NCI-H187 treated with DMSO at 0.1 percent for 48 hours (cell line): ENCODE measurements at regions not wholly inside any gene's neighbourhood (a gene's known extent, or its start where the extent isn't known, plus 50 kb on each side); places are given as distances from the start of the nearest gene placed in this dataset.

Experiments used
- DNase-seq: peaks from one replicate; lab custom pipeline; 2025; lab: John Stamatoyannopoulos, UW

DNA sequence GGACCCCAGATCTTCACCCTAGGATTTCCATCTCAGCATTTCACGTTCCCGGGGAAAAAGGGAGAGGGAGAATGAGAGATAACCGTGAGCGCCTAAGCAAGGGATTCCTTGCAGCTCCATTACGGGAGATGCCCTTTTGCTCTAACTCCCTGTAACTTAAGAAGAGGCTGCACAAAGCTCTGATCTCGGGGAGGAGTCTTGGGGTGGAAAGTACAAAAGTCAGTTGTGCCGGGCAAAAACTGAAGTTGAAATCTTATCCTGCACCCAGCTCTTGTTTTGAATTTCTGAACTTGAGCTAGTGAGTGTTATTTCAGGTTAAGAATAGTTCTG, 256.4 kb upstream of the SOX21 start:
- DNase-seq = no peak

DNA sequence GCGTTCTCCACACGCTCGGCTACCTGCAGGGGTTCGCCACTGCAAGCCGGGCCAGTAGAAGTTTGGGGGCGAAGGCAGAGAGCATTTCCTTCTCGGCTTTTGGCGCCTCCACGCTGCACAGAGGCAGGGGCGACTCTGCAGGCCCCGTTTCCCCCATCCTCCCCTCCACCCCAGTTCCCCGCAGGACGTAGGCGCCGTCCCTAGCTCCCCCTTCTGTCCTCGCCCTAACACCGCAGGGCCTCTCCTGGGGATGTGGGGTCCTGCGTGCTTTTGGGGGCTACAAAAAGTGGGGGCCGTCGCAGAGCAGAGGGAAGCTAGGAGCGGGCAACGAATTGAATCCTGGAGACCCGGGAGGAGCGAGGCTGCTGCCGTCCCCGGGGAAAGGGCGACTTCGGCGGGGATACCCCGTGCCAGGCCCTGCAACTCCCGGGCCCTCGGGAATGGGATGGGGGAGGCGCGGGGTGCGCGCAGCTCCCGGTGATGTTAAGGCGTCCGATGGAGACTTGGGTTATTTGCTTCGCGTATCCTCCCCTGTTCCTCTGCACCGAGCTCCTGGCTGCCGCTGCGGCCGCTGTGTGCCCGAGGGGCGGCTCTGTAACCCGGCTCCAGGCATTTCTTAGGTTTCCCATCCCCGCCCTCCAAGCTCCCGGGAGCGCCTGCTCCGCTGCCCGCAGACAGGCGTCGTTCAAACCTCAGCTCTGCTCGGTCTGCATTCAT, 255.9 kb upstream of the SOX21 start:
- DNase-seq = no peak

GRCh38 chr13:94967183-94968039, 255.1 kb upstream of the SOX21 start:
- DNase-seq = no peak

- DNase-seq = no peak
Observed at GRCh38 chr13:94966422-94966955, 254.1 kb upstream of the SOX21 start.

DNA sequence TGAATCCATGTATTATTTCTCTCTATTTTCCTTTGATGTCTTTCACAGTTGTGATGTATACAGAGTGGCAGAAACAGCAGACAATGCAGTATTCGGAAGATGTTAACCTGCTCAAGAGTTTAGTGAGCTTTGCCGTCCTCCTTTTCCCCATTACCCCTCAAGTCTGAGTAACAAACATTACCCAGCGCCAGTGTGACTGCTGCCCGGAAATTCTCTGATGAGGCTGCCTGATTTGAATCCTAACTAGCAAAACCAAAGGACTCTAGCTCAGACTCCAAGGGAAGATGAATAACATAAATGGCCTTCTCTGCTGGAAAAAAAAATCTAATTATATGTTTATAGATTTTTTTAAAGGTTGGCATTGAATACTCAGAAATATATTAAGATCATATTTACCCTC, 247.3 kb upstream of the SOX21 start:
- no peak for DNase-seq

DNA sequence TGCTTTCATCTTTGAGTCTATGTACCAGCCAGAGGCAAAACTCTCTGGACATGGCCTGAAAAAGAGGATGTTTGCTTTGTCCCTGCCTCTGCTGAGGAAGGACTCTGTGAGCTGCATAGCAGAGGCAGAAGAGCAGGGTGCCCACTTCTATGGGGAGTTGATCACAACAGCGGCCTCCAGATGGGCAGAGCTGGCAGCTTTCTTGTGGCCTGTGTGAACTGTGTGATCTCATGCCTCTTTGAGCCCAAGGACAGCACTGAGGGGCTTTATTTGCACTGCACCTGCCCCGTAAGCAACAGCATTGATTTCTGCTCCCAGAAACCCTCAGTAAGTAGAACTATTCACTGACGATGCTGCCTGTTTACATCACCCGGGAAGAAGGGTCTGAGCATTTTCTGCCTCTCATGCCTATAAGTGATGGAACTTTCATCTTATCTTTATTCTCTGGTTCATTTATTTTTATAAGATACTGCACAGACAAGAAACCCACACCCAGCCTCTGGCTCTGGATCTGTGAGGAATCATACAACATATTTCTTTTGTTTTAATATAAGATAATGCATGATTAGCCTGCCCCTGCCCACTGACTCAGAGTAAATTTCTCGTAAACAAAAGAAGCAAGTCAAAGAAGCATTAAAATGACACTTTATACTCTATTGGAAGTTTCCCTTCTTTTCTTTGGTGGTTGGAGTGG, 244.2 kb upstream of the SOX21 start:
- DNase-seq = no peak

DNA sequence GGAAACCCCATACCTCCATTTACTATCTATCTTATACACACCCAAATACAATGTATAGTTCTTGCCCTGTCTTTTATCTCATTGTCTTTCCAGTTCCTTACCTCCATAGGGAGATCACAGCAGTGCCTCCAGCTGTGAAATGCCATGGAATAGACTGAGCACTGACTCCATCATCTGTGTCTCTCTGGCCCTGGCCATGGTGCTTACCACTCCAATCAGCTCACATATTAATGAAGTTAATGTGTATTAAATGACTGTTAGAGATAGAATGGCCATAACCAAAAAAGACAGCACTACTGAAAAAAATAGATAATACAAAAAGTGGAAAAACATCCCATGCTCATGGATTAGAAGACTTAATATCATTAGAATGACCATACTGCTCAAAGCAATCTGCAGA, 240.4 kb upstream of the SOX21 start:
- no peak for DNase-seq

- DNase-seq = no peak
Observed at GRCh38 chr13:94950303-94950702, 238.0 kb upstream of the SOX21 start.

DNA sequence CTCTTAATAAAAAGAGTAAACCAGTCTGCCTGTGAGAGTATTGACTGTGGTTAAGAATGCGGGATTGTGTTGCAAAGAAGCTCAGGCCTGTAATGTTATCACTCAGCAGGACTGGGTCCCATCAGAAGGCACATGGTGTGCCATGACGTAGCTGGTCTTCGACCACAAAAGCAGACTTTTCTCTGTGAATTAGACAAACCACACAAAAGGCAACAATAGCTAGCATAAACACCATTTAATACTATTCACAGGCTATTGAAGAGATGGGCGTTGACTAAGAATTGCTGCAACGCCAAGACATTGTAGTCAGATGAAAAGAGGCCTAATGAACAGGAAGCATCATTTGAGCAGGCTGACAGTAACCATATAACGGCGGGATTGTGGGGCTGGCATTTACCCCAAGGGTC, 235.6 kb upstream of the SOX21 start:
- DNase-seq = no peak

GRCh38 chr13:94947392-94947791, 235.0 kb upstream of the SOX21 start:
- DNase-seq = peak; percentile 48

DNA sequence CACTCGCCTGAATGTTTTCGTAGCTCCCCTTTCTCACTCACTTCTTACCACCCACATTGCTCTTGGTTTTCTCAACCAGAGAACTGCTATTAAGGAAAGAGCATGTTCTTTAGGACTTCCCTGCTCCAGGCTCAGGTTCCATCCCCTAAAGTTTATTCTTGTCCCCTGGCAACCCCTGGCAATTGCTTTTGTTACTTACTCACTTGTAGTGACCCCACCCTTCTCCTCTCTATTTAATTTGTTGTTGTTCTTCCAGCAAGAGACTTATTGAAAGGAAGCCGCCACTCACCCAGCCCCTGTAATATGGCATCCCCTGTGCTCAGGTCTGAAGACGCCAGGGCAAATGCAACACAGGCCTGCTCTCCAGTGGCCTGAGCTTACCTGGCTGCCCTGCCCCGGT, 233.7 kb upstream of the SOX21 start:
- DNase-seq = no peak

- DNase-seq = no peak
Observed at GRCh38 chr13:94938124-94938523, 225.8 kb upstream of the SOX21 start.

GRCh38 chr13:94936633-94937032, 224.3 kb upstream of the SOX21 start:
- DNase-seq = no peak

DNA sequence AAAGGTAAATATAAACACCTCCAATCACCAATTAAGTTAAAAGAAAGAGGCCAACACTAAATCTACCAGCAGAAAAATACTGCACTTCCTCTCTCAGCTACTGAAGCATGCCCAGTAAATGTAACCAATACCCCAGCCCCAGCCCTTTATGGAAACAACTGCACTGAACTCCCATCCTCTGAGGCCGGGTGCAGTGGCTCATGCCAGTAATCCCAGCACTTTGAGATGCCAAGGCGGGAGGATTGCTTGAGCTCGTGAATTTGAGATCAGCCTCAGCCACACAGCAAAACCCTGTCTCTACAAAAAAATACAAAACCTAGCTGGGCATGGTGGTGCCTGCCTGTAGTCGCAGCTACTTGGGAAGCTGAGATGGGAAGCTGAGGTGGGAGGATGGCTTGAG, 221.6 kb upstream of the SOX21 start:
- DNase-seq = no peak

GRCh38 chr13:94933230-94933751, 220.9 kb upstream of the SOX21 start:
- no peak for DNase-seq

- no peak for DNase-seq
Observed at GRCh38 chr13:94928127-94928775, 215.9 kb upstream of the SOX21 start.

- DNase-seq = no peak
Observed at GRCh38 chr13:94925263-94925662, 212.9 kb upstream of the SOX21 start.

DNA sequence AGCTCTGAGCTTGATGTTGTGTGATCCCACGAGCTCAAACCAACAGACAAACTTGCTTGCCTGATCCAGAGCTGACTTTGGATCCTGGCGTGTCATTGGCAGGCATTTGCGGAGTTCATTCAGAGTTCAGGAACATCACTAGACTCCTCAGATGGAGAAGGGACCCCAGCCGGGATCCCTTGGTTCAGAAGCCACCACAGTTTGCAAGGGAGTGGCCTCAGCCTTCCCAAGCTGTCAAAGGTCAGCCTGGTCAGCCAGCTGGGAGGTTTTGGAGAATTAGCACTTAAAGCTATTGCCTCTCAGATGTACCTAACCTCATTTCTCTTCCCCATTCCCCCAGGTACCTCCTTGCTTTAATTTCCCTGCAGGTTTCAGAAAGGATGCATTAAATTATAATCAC, 208.8 kb upstream of the SOX21 start:
- no peak for DNase-seq

GRCh38 chr13:94920578-94920977, 208.2 kb upstream of the SOX21 start:
- no peak for DNase-seq

GRCh38 chr13:94917824-94918223, 205.5 kb upstream of the SOX21 start:
- DNase-seq = no peak

DNA sequence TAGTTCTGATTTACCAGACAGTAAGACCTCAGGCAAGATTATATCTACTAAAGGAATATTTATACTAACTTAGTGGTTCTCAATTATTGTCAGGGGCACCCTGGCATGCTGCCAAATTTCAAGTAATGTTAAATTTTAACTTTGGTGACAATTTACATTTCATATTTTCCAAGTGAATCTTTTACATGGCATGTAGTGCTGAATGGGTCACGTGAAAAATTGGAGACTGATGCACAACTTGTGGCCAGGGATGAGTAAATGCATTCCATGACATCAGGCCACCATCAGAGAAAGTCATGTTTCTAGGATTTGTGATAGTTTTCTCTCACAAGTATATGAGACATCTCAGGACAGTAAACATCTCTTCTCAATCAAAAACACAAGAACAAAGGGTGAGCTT, 202.6 kb upstream of the SOX21 start:
- DNase-seq = no peak

DNA sequence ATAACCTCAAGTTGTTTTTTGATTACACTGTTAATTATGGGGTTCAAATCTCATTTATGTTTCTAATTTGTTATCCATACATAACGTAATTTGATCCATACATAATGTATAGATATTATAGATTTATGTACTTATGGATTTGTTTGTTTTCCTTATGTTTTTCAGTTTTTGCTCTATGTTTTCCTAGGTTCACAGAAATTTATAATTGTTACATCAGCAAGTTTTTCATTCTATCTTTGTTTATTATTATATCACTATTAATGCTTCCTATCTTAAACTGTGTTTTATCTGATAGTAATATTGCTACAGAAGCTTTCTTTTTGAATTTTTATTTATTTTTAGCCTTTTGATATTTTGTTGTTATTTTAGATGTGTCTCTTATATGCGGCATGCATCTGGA, 194.3 kb upstream of the SOX21 start:
- DNase-seq = no peak
